GM19238 (cell line): ENCODE measurements at regions not wholly inside any gene's neighbourhood (a gene's known extent, or its start where the extent isn't known, plus 50 kb on each side); places are given as distances from the start of the nearest gene placed in this dataset.
"Not testable (repeated sequence)": the region's sequence is repeated elsewhere in the genome, so short reads cannot be mapped to it uniquely, and the experiment has no call there.

ENCODE experiments used
- DNase-seq: peaks from one replicate; pipeline ENCODE4 v3.0.0; 2011; ENCODE audit warnings: low spot score; ENCODE audit not compliant: insufficient read length

DNA sequence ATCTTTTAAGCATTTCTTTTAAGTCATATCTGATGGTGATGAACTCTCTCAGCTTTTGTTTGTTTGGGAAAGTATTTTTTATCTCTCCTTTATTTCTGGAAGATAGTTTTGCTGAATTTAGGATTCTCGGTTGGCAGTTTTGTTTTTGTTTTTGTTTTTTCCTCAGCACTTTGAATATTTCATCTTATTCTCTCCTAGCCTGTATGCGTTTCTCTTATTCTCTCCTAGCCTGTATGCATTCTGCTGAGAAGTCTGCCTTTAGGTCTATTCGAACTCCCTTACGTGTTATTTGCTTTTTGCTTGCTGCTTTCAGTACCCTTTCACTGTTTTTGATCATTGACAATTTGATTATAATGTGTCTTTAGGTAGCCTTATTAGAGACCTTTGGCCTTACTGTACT is 787.8 kb upstream of the FAM174A start:
- no peak for DNase-seq

GRCh38 chr5:99733146-99733545 is 802.0 kb upstream of the FAM174A start:
- not testable (repeated sequence) for DNase-seq

DNA sequence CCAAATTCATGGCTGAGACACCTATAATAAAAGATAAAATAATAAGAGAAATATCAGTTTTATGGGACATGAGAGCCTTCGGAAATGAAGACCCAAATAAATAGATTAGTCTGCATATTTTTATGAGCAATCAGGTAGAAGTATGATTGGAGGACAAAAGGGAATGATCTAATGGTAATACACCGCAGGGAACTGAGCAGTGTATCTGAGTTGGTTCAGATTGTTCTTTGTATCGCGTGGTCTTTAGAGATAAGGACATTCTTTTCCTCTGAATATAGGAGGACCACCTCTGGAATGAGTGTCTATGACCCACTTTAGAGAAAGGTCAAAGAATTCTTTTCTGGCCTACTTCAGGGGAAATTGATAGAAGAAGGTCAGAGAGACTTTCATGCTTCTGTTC is 801.8 kb upstream of the CHD1 start:
- not testable (repeated sequence) for DNase-seq

- DNase-seq = no peak
These were observed 796.0 kb upstream of the CHD1 start for GRCh38 chr5:99724732-99725290.

DNA sequence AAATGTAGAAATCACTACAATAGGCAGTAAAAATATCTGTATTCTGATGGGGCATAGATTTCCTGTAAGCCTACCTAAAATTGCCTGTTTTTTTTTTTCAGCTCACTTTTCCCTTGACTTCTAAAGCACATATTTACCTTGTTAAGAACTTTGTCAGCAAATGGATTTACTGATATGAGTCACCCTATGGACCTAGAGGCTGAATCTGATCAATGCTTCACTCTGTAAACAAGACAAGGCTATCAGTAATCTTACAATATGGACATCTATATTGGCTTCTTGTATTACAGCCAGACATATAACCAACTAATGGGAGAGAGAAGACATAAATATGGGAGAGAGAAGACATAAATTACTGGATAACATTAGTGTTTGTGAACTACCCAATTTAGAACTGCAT is 792.7 kb upstream of the CHD1 start:
- DNase-seq = no peak

DNA sequence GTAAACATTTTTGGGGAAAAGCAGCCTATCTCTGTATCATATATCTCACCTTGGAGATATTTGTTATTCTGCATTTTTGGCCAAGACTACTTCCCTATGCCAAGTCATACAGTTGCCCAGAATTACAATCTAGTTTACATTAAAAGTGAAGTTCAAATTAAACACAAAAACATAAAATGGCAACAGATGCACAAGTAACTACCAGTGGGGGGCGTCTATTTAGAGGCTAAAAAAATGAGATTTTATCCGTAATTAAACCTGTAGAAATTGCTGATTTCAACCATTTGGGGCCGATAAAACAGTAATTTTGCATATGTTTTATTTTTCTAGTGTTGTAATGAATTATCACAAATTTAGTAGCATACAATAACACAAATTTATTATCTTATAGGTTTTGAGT is 787.1 kb upstream of the CHD1 start:
- no peak for DNase-seq

DNA sequence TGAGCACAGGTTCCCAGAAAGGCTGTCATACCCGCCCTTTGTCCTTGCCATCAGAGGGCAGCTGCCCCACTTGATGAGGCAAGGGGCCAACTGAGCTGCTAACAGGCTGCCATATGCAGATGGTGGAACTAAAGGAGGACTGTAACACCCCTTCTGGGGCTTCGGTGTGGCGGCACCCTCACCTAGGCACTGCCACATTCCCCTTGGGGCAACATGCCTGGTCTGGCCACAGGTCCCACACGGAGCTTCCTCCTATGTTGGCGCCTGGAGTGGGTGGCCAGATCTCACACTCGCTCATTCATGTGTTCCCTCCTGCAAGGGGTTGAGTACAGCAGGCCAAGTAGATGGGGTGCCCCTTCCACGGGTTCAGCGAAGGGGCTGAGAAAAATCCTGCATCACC is 777.4 kb upstream of the CHD1 start:
- no peak for DNase-seq

DNA sequence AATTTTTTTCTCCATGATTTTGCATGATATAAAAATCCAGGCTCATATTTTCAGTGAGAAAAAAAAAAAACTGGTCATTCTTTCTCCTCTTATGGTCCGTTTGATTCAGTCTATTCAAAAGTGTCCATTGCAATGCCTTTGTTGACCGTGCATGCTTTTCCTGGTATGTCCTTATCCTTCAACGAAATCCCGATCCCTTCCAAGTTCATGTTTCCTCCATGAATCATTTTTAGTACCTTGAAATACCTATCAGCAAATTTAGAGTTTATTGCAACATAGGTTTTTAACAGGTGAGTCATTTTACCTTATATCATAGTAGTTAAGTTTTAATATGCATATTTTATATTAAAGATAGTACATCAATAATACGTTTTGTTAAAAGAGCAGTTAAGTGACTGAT is 773.8 kb upstream of the CHD1 start:
- DNase-seq = no peak

GRCh38 chr5:99694884-99695283 is 766.1 kb upstream of the CHD1 start:
- DNase-seq = no peak

DNA sequence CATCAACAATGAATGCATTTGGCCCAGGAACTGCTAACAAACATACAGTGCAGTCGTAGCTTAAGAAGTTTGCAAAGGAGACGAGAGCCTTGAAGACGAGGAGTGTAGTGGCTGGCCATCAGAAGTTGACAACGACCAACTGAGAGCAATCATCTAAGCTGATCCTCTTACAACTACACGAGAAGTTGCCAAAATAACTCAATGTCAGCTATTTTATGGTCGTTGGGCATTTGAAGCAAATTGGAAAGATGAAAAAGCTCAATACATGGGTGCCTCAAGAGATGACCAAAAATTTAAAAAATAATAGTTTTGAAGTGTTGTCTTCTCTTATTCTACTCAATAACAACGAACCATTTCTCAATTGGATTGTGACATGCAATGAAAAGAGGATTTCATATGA is 757.7 kb upstream of the CHD1 start:
- DNase-seq = no peak

DNA sequence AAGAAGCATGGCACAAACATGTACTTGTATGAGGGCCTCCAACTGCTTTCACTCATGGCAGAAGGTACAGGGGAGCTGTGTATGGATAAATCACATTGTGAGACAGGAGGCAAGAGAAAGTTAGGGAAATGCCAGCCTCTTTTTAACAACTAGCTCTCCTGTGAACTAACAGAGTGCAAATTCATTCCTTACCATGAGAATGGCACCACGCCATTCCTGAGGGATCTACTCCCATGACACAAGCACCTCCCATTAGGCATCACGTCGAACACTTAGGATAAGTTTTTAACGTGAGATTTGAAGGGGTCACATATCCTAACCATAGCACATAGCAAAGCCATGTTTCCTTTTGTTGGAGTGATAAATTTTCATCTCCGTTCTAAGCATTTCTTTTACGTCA is 747.2 kb upstream of the CHD1 start:
- DNase-seq = no peak

DNA sequence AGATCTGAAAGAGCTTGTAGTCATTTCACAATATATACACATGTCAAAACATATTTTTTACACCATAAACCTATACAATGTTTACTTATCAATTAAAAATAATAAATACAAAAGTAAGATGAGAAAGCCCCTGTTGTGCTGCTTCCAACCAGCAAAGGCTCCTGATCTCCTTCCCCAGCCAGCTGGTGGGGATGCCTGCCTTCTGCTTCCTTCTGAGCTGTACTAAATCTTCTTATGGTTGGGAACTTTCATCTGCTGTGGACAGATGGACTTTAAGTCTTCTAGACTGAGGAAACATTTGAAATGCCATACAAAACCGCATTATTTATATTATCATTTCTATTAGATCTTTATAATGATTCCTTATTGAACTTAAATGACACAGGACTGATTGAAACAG is 745.3 kb upstream of the CHD1 start:
- DNase-seq = no peak

- DNase-seq = no peak
These were observed 736.2 kb upstream of the CHD1 start for GRCh38 chr5:99664972-99665371.

DNA sequence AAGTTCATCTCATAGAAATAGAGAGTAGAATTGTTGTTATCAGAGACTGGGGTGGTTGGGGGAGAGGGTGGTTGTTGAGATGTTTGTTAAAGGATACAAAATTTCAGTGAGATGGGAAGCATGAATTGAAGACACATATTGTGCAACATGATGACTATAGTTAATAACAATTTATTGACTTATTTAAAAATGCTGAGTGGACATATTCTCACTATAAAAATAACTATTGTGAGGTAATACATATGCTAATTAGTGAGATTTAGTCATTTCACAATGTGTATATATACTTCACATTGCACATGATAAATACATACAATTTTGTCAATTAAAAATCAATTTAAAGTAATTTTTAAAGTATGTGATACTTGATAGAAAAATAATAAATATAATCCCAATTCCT is 722.5 kb upstream of the CHD1 start:
- DNase-seq = no peak

- DNase-seq = no peak
These were observed 717.3 kb upstream of the CHD1 start for GRCh38 chr5:99646011-99646647.

- DNase-seq = no peak
These were observed 716.0 kb upstream of the CHD1 start for GRCh38 chr5:99644822-99645221.

GRCh38 chr5:99640646-99641045 is 711.8 kb upstream of the CHD1 start:
- no peak for DNase-seq

GRCh38 chr5:99639905-99640304 is 711.1 kb upstream of the CHD1 start:
- DNase-seq = no peak

DNA sequence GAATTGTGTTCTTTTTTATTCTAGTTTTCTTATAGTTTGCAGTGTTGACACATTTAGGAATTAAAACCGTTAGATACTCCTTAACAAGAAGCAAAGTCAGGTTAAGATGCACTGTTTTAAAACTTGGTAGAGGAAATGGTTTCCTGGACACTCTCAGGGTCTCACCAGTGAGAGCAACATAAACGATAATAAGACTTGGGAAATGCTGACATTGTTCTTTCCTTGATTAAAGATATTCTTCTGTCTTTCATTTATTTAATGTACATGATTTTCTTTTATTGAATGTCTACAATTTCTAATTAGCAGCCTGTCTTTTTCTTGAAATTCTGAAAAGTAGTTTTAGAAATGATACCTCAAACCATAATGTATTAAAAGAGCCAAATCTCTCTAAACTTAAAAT is 707.9 kb upstream of the CHD1 start:
- DNase-seq = no peak

DNA sequence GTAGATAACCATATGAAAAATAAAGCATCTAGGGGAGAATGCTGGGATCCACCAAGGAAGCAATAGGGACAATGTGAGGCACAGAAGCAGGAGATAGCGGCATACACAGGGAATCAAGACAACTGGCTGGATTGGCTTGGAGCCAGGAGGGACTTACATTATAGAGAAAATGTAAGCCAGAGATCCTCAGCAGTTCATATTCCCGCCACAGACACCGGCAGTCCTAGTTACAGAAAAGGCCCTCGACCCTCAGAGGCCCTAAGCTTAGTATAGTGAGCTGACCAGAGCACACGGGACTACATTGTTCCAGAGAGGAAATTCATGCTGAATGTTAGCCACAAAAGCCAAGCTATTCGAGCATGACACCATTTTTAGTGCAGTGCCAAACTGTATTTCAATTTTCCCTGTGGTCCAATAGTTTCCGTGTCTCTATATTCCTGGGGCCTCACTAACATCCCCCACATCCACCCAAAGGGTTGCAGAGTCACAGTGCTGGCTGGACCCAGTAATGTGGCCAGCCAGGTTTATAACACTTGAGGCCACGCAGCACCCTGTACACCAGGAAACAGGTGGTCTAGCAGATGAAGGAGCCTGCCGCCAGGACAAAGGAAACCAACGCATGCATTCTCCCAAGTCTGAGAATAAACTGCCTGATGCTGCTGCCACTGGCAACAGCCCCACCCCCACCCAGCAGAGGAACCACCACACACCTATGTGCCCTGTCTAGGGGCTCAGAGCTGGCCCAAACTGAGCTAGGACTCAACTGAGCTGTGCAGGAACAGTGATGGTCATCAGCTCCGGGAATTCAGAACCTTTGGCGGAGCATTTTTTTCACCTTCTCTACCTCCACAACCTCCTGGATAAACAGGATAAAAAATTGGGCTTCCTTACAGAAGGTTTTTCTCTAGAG is 693.2 kb upstream of the CHD1 start:
- DNase-seq = no peak

- DNase-seq = no peak
These were observed 688.5 kb upstream of the CHD1 start for GRCh38 chr5:99617335-99617734.

DNA sequence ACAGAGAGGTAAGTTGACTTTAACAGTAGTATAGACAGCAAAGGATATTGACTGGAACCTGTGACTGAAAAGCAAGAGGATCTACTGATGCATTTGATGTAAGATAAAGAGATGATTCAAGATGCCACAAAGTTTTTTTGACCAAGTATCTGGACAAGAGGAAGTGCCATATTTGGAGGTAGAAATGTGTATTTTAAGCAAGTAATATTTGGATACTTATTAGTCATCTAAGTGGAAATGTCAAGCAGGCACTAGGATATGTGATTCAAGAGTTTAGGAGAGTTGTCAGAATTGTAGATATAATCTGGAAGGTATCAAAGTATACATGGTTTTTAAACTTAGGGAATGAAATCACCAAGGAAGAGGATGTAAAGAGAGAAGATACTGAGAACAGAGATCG is 686.1 kb upstream of the CHD1 start:
- DNase-seq = no peak

- no peak for DNase-seq
These were observed 678.3 kb upstream of the CHD1 start for GRCh38 chr5:99607124-99607523.
